C4-2B (cell line): ENCODE measurements at regions not wholly inside any gene's neighbourhood (a gene's known extent, or its start where the extent isn't known, plus 50 kb on each side); places are given as distances from the start of the nearest gene placed in this dataset.

Experiments
- CTCF ChIP-seq: fragments of 450-650 bp; conservative IDR thresholded peaks from 2 replicates; pipeline ENCODE4 v1.5.1; 2017; ENCODE audit warnings: mild to moderate bottlenecking
- ZFX ChIP-seq: fragments of 450-650 bp; IDR thresholded peaks from 2 replicates; pipeline ENCODE4 v1.6.1; 2017

DNA sequence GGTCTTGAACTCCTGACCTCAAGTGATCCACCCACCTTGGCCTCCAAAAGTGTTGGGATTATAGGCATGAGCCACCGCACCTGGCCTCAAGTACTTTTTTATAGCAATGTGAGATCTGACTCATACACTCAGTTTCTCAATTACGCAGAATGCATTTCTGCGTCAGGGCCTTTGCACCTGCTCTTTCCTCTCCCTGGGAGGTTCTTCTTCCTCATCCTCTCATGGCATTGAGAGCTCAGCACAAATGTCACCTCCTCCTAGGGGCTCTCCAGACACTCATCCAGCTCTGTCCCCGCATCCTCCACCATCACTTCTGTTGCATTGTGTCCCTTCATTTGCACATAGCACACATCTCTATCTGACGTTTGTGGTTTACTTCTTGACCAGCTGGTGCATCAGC is 418.8 kb downstream of the PTPRU start:
- TF ChIP-seq CTCF (no peak), ZFX (no peak)
